Esophagus squamous epithelium (tissue), 4 donors: ENCODE measurements at regions not wholly inside any gene's neighbourhood (a gene's known extent, or its start where the extent isn't known, plus 50 kb on each side); places are given as distances from the start of the nearest gene placed in this dataset.

Experiments used
- POLR2A ChIP-seq, 4 donors: fragments of 450-650 bp; IDR thresholded peaks; one replicate each; pipeline ENCODE4 v1.6.1; 2017; ENCODE audit warnings: antibody characterized with exemption in 4 of 4, mild to moderate bottlenecking in 4 of 4, moderate library complexity in 3 of 4
- TF ChIP-seq, protein P1 (sequence below), 6 experiments: fragments of 450-650 bp in 4 of 6; fragments of 200-600 bp in 2 of 6; sonication (generic) in 2 of 6; IDR thresholded peaks; one replicate each; pipeline ENCODE4 v1.5.1; 2016 to 2019; ENCODE audit warnings: antibody characterized with exemption in 6 of 6, mild to moderate bottlenecking in 4 of 6, moderate library complexity in 4 of 6

DNA sequence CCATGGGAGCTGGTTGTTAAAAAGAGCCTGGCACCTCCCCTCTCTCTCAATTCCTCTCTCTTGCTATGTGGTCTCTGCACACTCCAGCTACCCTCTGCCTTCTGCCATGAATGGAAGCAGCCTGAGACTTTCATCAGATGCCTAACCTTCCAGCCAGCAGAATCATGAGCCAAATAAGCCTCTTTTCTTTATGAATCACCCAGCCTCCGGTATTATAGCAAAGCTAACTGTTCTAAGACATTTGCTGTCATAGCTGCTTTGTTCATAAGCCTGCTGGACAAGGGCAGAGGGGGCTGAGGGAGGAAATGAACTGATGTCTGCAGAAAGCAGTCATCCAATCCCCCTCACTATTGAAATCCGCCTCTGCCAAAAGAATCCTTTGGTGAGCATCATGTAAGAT lies 196.7 kb downstream of the ZNF330 start:
- TF ChIP-seq, protein P1, sequence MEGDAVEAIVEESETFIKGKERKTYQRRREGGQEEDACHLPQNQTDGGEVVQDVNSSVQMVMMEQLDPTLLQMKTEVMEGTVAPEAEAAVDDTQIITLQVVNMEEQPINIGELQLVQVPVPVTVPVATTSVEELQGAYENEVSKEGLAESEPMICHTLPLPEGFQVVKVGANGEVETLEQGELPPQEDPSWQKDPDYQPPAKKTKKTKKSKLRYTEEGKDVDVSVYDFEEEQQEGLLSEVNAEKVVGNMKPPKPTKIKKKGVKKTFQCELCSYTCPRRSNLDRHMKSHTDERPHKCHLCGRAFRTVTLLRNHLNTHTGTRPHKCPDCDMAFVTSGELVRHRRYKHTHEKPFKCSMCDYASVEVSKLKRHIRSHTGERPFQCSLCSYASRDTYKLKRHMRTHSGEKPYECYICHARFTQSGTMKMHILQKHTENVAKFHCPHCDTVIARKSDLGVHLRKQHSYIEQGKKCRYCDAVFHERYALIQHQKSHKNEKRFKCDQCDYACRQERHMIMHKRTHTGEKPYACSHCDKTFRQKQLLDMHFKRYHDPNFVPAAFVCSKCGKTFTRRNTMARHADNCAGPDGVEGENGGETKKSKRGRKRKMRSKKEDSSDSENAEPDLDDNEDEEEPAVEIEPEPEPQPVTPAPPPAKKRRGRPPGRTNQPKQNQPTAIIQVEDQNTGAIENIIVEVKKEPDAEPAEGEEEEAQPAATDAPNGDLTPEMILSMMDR (IDR thresholded peaks at IDR 0.05) = no peak
- no peak for TF ChIP-seq POLR2A (IDR thresholded peaks at IDR 0.05)
